Stimulated activated CD8-positive, alpha-beta memory T cell treated with anti-CD3 and anti-CD28 coated beads, Interleukin-15, amount 100 ng/mL, for 24 hours (primary cell): ENCODE measurements at regions not wholly inside any gene's neighbourhood (a gene's known extent, or its start where the extent isn't known, plus 50 kb on each side); places are given as distances from the start of the nearest gene placed in this dataset.

Experiments used
- DNase-seq: peaks from one replicate; pipeline ENCODE4 v3.0.0-alpha.2; 2020; ENCODE audit warnings: low read depth

DNA sequence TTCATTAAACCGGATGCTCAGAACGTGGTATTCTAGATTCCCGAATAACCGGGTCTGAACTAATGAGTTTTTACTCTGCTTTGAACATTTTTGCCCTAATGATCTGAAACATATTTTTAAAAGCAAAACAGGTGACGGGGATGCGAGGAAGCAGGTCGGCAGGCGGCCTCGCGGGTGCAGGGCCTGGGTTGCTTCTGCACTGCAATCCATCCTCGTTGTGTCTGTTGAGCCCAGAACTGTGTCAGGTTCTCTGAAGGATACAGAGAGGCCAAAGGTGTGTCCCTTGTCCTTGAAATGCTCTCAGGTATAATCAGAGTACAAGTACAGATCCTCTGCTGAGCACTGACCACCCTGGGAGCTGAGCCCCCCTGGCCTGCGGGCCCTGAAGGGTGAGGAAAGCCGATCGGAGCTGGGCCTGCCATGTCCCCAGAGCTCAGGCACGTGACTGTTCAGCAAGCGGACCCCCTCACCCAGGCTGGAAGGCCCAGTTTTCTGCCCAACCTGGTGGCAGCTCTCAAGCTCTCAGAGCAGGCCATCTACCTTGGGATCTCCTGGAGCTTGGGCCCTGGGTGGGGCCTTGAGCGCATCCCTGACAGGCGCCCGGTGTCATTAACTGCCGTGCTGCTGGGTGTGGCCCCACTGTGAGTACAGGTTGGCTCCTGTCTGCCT lies 151.8 kb downstream of the OLFM1 start:
- DNase-seq = no peak

GRCh38 chr9:135239769-135240141 lies 152.3 kb downstream of the OLFM1 start:
- no peak for DNase-seq

- no peak for DNase-seq
These were observed 152.8 kb downstream of the OLFM1 start for GRCh38 chr9:135240222-135240621.

DNA sequence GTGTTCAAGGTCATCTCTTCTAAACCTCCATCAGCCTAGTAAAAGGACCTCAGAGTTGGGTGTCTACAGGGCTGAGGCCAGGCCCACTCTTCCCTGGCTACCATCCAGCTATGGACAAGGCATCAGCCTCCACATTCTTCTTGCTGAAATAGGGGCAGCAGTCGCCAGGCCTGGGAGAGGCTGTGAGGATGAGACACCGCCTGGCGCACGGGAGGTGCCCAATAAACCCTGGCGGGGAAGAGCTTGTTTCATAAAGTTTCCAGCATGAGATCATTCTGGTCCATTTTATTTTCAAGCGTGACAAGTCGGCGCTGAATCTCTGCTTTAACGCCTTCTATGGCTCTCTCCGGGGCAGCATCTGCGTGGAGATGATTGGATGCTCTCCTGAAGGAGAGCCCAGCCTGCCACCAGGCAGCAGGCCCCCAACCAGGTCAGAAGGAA lies 153.4 kb downstream of the OLFM1 start:
- no peak for DNase-seq

GRCh38 chr9:135241381-135242048 lies 154.0 kb downstream of the OLFM1 start:
- no peak for DNase-seq

DNA sequence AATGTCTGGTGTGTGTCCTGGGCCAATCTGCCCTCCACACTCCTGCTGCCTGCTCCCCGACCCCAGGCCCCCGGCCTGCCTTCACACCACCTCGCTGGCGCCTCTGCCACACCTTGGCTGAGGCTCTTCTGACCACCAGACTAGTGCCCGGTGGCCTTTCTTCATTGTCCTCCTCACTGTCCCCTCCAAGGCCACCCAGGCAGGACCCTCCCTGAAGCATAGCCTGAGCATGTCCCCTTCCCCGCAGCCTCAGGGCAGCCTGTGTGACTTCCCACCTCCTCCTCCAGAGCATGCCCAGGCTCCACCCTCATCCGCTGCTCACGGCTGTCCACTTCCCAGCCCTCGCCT lies 154.6 kb downstream of the OLFM1 start:
- no peak for DNase-seq

GRCh38 chr9:135242406-135242805 lies 154.9 kb downstream of the OLFM1 start:
- no peak for DNase-seq

GRCh38 chr9:135243201-135244190 lies 156.0 kb downstream of the OLFM1 start:
- no peak for DNase-seq

- no peak for DNase-seq
These were observed 157.1 kb downstream of the OLFM1 start for GRCh38 chr9:135244271-135245221.

DNA sequence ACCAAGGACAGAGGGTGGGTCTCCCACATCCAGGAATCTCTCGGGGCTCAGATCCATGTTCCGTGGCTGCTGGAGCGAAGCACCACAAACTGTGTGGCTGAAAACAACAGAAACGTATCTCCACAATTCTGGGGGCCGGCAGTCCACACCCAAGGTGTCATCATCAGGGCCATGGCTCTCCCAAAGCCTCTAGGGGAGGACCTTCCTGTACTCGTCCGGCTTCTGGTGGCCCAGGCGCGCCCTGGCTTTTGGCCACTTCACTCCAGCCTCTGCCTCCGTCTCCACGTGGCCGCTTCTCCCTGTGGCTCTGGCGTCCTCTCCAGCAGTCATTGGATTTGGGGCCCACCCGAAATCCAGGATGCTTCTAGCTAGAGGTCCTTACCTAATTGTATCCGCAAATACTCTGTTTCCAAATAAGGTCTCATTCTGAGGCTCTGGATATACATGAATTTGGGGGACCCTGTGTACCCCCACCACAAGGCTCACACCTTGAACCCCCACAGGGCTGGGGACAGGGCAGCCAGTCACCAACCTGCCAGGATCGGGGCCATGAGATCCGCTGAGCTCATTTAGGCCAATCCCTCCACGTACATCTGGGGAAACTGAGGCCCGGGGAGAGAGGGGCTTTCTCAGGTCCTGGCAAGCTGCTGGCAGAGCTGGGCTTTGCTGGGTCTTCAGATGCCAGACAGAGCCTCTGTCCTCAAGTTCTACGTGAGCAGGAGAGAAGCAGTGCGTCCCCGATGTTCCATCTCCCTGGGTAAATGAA lies 158.2 kb downstream of the OLFM1 start:
- no peak for DNase-seq

DNA sequence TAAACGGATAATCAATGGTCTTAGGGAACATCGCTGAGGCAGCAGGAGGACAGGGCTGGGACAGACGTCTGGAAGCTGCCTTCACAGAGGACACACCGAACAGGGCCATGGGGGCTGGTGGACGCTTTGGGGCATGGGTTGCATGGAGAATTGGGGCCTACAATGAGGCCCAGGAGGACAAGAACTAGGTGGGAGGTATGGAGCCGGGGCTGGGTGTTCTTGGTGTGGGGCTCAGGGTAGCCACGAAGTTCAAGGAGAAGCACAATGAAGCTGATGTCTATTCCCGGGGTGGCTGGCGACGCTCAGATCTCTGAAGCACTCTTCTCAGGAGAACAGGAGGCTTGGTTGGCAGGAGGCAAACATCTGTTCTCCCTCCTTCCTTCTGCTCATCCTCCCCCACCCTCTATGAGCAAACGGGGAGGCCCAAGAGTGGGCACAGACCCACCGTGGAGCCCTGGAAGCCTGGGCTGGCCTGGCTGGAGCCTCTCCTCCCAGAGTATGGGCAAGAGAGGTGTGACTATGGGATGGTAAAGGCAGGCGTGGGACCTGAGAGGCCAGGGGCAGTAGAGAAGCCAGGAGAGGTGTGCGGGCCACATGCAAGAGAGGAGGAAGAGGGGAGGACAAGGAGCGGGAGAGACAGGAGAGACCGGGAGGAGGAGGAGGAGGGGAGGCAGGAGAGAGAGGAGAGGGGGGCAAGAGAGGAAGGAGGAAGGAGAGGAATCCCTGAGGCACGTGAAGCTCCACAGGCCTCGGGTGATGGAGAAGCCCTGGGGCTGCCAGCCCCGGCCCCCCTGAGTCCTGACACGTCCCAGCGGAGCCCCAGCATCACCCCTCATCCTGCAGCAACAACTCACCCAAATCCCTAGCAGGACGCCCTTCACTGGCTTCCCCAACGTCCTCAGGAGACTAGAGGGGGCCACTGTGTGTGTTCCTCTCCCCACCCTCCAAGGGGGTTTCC lies 159.1 kb downstream of the OLFM1 start:
- DNase-seq = no peak

GRCh38 chr9:135247227-135247930 lies 159.9 kb downstream of the OLFM1 start:
- no peak for DNase-seq

GRCh38 chr9:135248111-135248510 lies 160.6 kb downstream of the OLFM1 start:
- DNase-seq = no peak

DNA sequence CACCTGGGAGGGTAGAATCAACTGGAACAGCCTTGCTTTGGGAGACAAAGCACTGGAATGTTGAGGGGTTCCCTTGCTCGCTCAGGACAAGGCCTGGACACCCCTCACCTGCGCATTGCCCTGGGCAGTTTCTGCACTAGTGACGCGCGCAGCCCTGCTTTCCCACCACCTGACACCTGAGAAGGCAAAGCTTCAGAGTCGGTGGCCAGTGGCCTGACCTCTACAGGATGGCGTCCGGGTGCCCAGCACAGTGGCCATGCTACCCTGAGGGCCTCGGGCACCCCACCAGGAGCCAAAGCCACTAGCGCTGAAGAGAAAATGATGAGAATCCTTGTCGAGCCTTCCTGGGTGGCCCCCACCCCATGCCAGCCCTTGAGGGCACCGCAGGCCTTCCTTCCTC lies 161.3 kb downstream of the OLFM1 start:
- no peak for DNase-seq

GRCh38 chr9:135249191-135249590 lies 161.7 kb downstream of the OLFM1 start:
- no peak for DNase-seq

DNA sequence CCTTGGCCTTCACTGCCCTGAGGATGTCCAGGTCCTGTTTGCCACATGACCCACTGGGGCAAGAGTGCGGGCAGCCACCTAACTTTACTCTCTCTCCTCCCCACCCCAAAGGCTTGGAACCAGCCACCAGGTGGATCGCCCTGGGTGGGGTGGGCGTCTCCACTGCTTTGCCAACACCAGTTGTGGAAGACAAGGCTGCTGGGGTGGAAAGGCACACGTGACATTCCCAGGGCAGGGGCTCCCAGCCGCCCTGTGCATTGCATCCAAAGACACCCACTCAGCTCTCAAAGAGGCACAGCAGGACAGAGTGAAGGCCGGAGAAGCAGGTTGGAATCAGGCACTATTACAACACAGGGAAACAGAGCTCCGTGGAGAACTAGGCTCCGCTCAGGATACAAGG lies 162.2 kb downstream of the OLFM1 start:
- DNase-seq = no peak

DNA sequence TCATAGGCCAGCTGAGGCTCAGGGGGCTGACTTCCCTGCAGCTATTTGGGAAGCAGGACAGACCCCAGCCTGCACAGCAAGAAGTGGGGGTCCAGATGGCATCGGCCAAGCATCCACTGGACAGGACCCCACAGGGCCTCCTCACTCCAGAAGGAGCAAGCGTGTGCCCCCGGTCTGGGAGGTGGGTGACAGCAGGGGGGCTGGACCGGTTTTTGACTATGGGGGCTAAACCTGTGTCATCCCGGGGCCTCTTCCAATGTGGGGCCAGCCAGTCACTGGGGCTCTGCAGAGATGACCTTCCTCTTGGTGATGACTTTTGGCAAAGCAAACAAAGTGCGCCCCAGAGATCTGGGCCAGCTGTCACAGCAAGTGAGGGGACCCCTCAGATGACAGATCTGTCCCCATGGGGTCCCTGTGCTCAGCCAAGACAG lies 163.9 kb downstream of the OLFM1 start:
- no peak for DNase-seq

DNA sequence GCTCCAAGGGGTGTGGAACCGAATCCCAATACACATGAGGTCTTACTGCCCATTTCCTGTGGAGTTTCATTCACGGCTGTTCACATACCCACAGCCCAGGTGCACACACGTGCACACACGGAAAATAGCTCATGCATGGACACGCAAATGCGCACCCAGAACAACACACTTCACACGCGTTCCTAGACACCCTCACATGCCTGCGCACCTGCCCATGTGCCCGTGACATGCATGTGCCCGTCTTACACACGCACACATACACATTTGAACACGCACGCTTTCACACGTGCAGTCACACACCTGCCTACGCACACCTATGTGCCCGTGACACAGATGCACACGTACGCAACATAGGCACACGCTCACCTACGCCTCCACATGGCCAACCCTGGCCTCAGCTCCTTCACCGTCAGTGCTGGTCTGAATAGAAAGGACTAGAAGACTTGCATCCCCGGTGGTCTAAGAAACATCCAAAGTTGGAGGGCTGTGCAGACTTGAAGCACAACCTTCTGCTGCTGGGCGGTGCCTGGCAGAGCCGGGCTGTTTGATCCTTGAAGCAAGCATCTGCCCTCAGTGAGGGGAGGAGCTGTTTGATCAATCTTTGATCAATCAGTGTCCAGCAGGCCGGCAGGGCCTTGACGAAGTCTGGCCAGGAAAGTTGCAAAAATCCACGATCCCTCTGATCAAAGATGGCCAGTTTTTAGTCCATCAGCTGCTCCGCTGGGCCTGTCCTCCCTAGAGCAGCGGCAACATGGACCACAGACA lies 164.7 kb downstream of the OLFM1 start:
- DNase-seq = no peak
